HEK293 (cell line): ENCODE measurements at regions not wholly inside any gene's neighbourhood (a gene's known extent, or its start where the extent isn't known, plus 50 kb on each side); places are given as distances from the start of the nearest gene placed in this dataset.

ENCODE experiments used
- CTCF ChIA-PET: fragments of 350-600 bp; formaldehyde crosslinking; extraction: SDS; loops from one replicate; lab custom pipeline; 2021; ENCODE audit warnings: antibody characterized with exemption; lab: Yijun Ruan, JAX
- POLR2A ChIA-PET: fragments of 300-600 bp; formaldehyde crosslinking; extraction: SDS; loops from one replicate; lab custom pipeline; 2020; ENCODE audit warnings: antibody characterized with exemption, inconsistent platforms; lab: Yijun Ruan, JAX
- H3K27ac ChIP-seq: fragments of 200-500 bp; sonication (Bioruptor generic); 2 replicates; pipeline ENCODE4 v1.5.1; 2014; ENCODE audit warnings: low read depth, low read length, control low read depth, inconsistent platforms; ENCODE audit errors: extremely low read depth
- H3K36me3 ChIP-seq, 2 experiments: fragments of 200-500 bp in 1 of 2; sonication (Bioruptor generic) in 1 of 2; 1 replicate in 1 of 2; 2 replicates in 1 of 2; pipeline ENCODE4 v1.5.1; 2014 to 2017; ENCODE audit warnings: inconsistent platforms in 2 of 2, low read length in 2 of 2; ENCODE audit not compliant: control insufficient read depth in 2 of 2, insufficient read depth in 1 of 2
- H3K4me1 ChIP-seq: fragments of 200-500 bp; sonication (Bioruptor generic); 2 replicates; pipeline ENCODE4 v1.5.1; 2014; ENCODE audit warnings: mild to moderate bottlenecking, low read length, inconsistent platforms; ENCODE audit not compliant: control insufficient read depth, insufficient read depth
- H3K4me3 ChIP-seq: 2 replicates; pipeline ENCODE4 v1.5.1; 2011; ENCODE audit warnings: low read depth, mild to moderate bottlenecking, control low read depth, low read length, moderate library complexity
- H3K9me3 ChIP-seq: fragments of 200-500 bp; sonication (Bioruptor generic); 2 replicates; pipeline ENCODE4 v1.5.1; 2014; ENCODE audit warnings: low read depth, low read length, inconsistent platforms; ENCODE audit not compliant: control insufficient read depth, insufficient read depth
- GLI2 ChIP-seq: fragments of 450-650 bp; formaldehyde crosslinking; IDR thresholded peaks from 2 replicates; pipeline ENCODE4; 2017; ENCODE audit warnings: missing biosample characterization, missing genetic modification characterization, low read depth, borderline replicate concordance
- GLI4 ChIP-seq: fragments of 450-650 bp; formaldehyde crosslinking; IDR thresholded peaks from 2 replicates; pipeline ENCODE4 v1.5.1; 2016; ENCODE audit warnings: missing biosample characterization, missing genetic modification characterization
- GLIS2 ChIP-seq: fragments of 450-650 bp; formaldehyde crosslinking; IDR thresholded peaks from 2 replicates; pipeline ENCODE4 v1.5.1; 2016; ENCODE audit warnings: missing biosample characterization, missing genetic modification characterization
- HOXC10 ChIP-seq: sonication (generic); formaldehyde crosslinking; IDR thresholded peaks from 2 replicates; pipeline ENCODE4 v1.8.1; 2023; ENCODE audit warnings: mild to moderate bottlenecking, missing genetic modification reagents
- RBAK ChIP-seq: fragments of 450-650 bp; formaldehyde crosslinking; IDR thresholded peaks from 2 replicates; pipeline ENCODE4 v1.5.1; 2016; ENCODE audit warnings: missing biosample characterization, missing genetic modification characterization
- SCRT2 ChIP-seq: fragments of 450-650 bp; formaldehyde crosslinking; IDR thresholded peaks from 2 replicates; pipeline ENCODE4 v1.5.1; 2016; ENCODE audit warnings: missing biosample characterization, missing genetic modification characterization
- TRIM28 ChIP-seq: IDR thresholded peaks from 2 replicates; pipeline ENCODE4 v1.6.1; 2011; ENCODE audit warnings: low read length, control low read depth, borderline replicate concordance
- ZFP37 ChIP-seq: fragments of 450-650 bp; formaldehyde crosslinking; IDR thresholded peaks from 2 replicates; pipeline ENCODE4 v1.5.1; 2016; ENCODE audit warnings: missing biosample characterization, missing genetic modification characterization
- ZNF184 ChIP-seq: fragments of 450-650 bp; IDR thresholded peaks from 2 replicates; pipeline ENCODE4 v1.5.1; 2018; ENCODE audit warnings: missing biosample characterization, mild to moderate bottlenecking, missing genetic modification characterization
- ZNF302 ChIP-seq: fragments of 450-650 bp; formaldehyde crosslinking; IDR thresholded peaks from 2 replicates; pipeline ENCODE4 v1.5.1; 2016; ENCODE audit warnings: missing biosample characterization, missing genetic modification characterization, low read depth
- ZNF514 ChIP-seq: fragments of 450-650 bp; formaldehyde crosslinking; IDR thresholded peaks from 2 replicates; pipeline ENCODE4 v1.5.1; 2016; ENCODE audit warnings: missing biosample characterization, missing genetic modification characterization
- ZNF610 ChIP-seq: fragments of 450-650 bp; formaldehyde crosslinking; IDR thresholded peaks from 2 replicates; pipeline ENCODE4 v1.5.1; 2016; ENCODE audit warnings: missing biosample characterization, missing genetic modification characterization, borderline replicate concordance
- ZNF623 ChIP-seq: fragments of 450-650 bp; formaldehyde crosslinking; IDR thresholded peaks from 2 replicates; pipeline ENCODE4 v1.5.1; 2016; ENCODE audit warnings: missing biosample characterization, missing genetic modification characterization
- ZNF626 ChIP-seq: fragments of 450-650 bp; sonication (Bioruptor Pico); formaldehyde crosslinking; IDR thresholded peaks from 2 replicates; pipeline ENCODE4 v1.5.1; 2018; ENCODE audit warnings: missing biosample characterization, missing genetic modification characterization, inconsistent platforms
- ZNF670 ChIP-seq: fragments of 450-650 bp; formaldehyde crosslinking; IDR thresholded peaks from 2 replicates; pipeline ENCODE4 v1.5.1; 2016; ENCODE audit warnings: missing biosample characterization, missing genetic modification characterization, low read depth
- ZNF704 ChIP-seq: fragments of 450-650 bp; formaldehyde crosslinking; IDR thresholded peaks from 2 replicates; pipeline ENCODE4 v1.5.1; 2016; ENCODE audit warnings: missing biosample characterization, missing genetic modification characterization
- ZNF777 ChIP-seq: fragments of 450-650 bp; formaldehyde crosslinking; IDR thresholded peaks from 2 replicates; pipeline ENCODE4 v1.5.1; 2017; ENCODE audit warnings: missing biosample characterization, missing genetic modification characterization, borderline replicate concordance
- ZSCAN23 ChIP-seq: fragments of 450-650 bp; formaldehyde crosslinking; IDR thresholded peaks from 2 replicates; pipeline ENCODE4 v1.5.1; 2016; ENCODE audit warnings: missing biosample characterization, missing genetic modification characterization
- TF ChIP-seq, protein P1 (sequence below): fragments of 450-650 bp; formaldehyde crosslinking; IDR thresholded peaks from 2 replicates; pipeline ENCODE4 v1.5.1; 2016; ENCODE audit warnings: missing biosample characterization, missing genetic modification characterization
- TF ChIP-seq, protein P2 (sequence below): fragments of 450-650 bp; formaldehyde crosslinking; IDR thresholded peaks from 2 replicates; pipeline ENCODE4 v1.5.1; 2016; ENCODE audit warnings: missing biosample characterization, missing genetic modification characterization

DNA sequence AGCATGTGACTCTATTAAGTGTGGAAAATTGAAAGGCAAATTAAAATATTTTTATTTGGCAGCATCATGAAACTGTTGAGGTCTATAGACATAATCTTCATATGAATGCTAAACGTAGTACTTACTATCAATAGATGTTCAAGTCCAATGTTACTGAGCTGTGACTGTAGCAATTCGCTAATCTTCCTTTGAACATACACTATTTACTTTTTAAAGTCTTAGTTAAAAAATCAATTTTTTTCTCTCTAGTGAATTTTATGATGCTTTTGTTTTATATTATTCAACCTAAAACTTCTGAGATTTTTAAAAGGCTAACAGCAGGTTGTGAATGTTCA lies 85.2 kb upstream of the ELOVL5 start (continued):
- TF ChIP-seq, protein P1, sequence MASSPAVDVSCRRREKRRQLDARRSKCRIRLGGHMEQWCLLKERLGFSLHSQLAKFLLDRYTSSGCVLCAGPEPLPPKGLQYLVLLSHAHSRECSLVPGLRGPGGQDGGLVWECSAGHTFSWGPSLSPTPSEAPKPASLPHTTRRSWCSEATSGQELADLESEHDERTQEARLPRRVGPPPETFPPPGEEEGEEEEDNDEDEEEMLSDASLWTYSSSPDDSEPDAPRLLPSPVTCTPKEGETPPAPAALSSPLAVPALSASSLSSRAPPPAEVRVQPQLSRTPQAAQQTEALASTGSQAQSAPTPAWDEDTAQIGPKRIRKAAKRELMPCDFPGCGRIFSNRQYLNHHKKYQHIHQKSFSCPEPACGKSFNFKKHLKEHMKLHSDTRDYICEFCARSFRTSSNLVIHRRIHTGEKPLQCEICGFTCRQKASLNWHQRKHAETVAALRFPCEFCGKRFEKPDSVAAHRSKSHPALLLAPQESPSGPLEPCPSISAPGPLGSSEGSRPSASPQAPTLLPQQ (tag by site-specific recombination) = no peak
- no peak for TF ChIP-seq ZNF626 (tag by site-specific recombination)
- no peak for TF ChIP-seq GLI2 (tag by site-specific recombination)
- TF ChIP-seq ZSCAN23 (tag by site-specific recombination) = no peak
- no peak for TF ChIP-seq SCRT2 (tag by site-specific recombination)

DNA sequence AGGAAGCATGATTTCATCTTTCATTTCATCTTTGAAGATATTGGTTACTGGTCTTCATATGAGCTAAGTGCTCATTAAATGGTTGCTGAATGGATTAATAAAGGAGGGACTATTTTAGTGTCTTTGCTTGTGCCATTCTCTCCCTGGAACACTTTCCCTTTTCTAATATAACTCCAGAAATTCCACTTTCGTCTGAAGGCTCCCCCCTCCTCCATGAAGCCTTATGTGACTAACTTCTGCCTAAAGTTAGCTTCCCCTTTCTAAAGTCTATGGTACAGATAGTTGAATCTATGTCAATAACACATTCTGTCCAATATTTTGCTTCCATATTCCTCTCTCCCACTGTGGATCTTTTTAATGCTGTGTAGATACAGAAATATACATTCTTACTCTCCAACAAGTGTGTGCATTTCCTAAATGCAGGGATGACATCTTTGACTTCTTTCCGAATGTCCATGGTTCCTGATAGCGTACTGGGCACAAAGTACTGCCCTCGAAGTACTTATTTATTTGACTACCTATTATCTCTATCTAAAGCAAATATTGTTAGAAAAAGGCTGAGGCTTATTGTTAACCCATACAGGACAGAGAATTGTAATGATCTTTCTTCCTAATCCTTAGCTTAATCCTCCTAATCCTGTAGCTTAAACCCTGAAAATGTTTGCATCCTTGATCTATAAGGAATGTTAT lies 84.7 kb upstream of the ELOVL5 start:
- TF ChIP-seq TRIM28 (no peak), RBAK (tag by site-specific recombination) (no peak), ZNF623 (no peak), GLI4 (tag by site-specific recombination) (no peak), ZNF610 (tag by site-specific recombination) (no peak), ZNF670 (tag by site-specific recombination) (no peak), ZNF777 (tag by site-specific recombination) (no peak), ZNF704 (no peak)
- TF ChIP-seq, protein P2, sequence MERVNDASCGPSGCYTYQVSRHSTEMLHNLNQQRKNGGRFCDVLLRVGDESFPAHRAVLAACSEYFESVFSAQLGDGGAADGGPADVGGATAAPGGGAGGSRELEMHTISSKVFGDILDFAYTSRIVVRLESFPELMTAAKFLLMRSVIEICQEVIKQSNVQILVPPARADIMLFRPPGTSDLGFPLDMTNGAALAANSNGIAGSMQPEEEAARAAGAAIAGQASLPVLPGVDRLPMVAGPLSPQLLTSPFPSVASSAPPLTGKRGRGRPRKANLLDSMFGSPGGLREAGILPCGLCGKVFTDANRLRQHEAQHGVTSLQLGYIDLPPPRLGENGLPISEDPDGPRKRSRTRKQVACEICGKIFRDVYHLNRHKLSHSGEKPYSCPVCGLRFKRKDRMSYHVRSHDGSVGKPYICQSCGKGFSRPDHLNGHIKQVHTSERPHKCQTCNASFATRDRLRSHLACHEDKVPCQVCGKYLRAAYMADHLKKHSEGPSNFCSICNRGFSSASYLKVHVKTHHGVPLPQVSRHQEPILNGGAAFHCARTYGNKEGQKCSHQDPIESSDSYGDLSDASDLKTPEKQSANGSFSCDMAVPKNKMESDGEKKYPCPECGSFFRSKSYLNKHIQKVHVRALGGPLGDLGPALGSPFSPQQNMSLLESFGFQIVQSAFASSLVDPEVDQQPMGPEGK (tag by site-specific recombination) = no peak
- H3K4me3 ChIP-seq = no peak overlapping the region
- CTCF ChIA-PET = interaction anchor here (0.6 to 2.4 kb wide), 6 partner anchors 13 to 263 kb away, joined by 3 to 17 read pairs (median 4); no protein-coding TSS in a partner anchor
- no peak overlapping the region for H3K27ac ChIP-seq
- POLR2A ChIA-PET = interaction anchor here (1.4 kb wide), 1 partner anchor 74 kb away, joined by 6 read pairs; no protein-coding TSS in a partner anchor
- H3K36me3 ChIP-seq = no peaks in the 10 kb centered on the region
- no peaks in the 10 kb centered on the region for H3K4me1 ChIP-seq
- no peaks in the 10 kb centered on the region for H3K9me3 ChIP-seq

DNA sequence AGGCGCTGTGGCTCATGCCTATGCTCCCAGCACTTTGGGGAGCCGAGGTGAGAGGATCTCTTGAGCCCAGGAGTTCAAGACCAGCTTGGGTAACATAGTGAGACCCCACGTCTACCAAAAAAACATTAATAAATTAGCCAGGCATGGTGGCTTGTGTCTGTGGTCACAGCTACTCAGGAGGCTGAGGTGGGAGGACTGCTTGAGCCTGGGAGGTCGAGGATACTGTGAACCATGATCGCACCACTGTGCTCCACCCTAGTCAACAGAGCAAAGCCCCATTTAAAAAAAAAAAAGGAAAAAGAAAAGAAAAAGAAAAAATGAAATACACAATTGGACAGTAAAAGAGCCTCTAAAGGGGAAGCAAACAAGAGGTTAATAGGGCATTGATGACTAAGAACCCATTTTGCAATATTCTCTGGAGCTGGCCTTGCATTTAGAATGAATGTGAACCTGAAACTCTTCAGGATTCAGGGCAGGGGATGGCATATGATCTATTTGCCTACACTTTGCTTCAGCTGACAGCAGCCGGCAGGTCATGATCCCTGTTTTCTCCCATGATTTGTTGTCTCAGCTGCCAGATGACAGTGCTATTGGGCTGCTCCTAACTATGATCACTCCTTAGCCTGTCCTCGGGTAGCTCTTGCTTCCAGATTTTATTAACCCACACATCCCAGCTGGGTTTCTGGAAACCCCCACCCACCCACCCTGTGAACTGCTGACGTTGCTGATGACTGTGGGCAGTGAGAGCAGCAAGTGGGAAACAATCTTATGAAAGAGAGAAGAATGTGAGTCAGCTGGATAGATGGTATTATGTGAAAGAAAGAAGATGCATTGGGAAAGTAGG lies 83.8 kb upstream of the ELOVL5 start:
- Histone ChIP-seq H3K9me3 (no peaks in the 10 kb centered on the region), H3K36me3 (no peaks in the 10 kb centered on the region), H3K4me1 (no peaks in the 10 kb centered on the region), H3K27ac (no peak overlapping the region), H3K4me3 (no peak overlapping the region)
- TF ChIP-seq SCRT2 (tag by site-specific recombination) (no peak), ZNF514 (tag by site-specific recombination) (no peak), GLIS2 (tag by site-specific recombination) (no peak), ZNF302 (tag by site-specific recombination) (no peak), ZFP37 (tag by site-specific recombination) (no peak), HOXC10 (CRISPR knock-in tag) (no peak), ZNF184 (tag by site-specific recombination) (no peak)
- POLR2A ChIA-PET = interaction anchor here (1.4 kb wide), 1 partner anchor 73 kb away, joined by 6 read pairs; no protein-coding TSS in a partner anchor
- CTCF ChIA-PET = interaction anchor here (1.6 to 2.4 kb wide), 4 partner anchors 17 to 262 kb away, joined by 3 to 17 read pairs (median 4); no protein-coding TSS in a partner anchor
